GM12873 (cell line): ENCODE measurements at regions not wholly inside any gene's neighbourhood (a gene's known extent, or its start where the extent isn't known, plus 50 kb on each side); places are given as distances from the start of the nearest gene placed in this dataset.

Source experiments
- CTCF ChIP-seq: IDR thresholded peaks from 2 replicates; pipeline ENCODE4 v1.5.1; 2012; ENCODE audit warnings: low read depth, mild to moderate bottlenecking, moderate library complexity, low read length, control low read depth; ENCODE audit not compliant: insufficient read depth; ENCODE audit errors: missing control alignments

- TF ChIP-seq CTCF: no peak
Observed at GRCh38 chr12:46649433-46649832, 176.4 kb downstream of the SLC38A4 start.

GRCh38 chr12:46647034-46647433, 178.8 kb downstream of the SLC38A4 start:
- TF ChIP-seq CTCF: no peak

GRCh38 chr12:46635818-46636217, 190.0 kb downstream of the SLC38A4 start:
- TF ChIP-seq CTCF: no peak

- no peak for TF ChIP-seq CTCF
Observed at GRCh38 chr12:46629331-46630229, 196.2 kb downstream of the SLC38A4 start.

- TF ChIP-seq CTCF: no peak
Observed at GRCh38 chr12:46628176-46628575, 197.6 kb downstream of the SLC38A4 start.

- TF ChIP-seq CTCF: no peak
Observed at GRCh38 chr12:46627686-46628085, 198.1 kb downstream of the SLC38A4 start.

GRCh38 chr12:46617167-46617566, 208.6 kb downstream of the SLC38A4 start:
- TF ChIP-seq CTCF: no peak
